SKM-1 (cell line): ENCODE measurements at regions not wholly inside any gene's neighbourhood (a gene's known extent, or its start where the extent isn't known, plus 50 kb on each side); places are given as distances from the start of the nearest gene placed in this dataset.
"Not testable (repeated sequence)": the region's sequence is repeated elsewhere in the genome, so short reads cannot be mapped to it uniquely, and the experiment has no call there.

Experiments
- DNase-seq: peaks from one replicate; lab custom pipeline; 2025; ENCODE audit not compliant: unreplicated experiment; lab: John Stamatoyannopoulos, UW

DNA sequence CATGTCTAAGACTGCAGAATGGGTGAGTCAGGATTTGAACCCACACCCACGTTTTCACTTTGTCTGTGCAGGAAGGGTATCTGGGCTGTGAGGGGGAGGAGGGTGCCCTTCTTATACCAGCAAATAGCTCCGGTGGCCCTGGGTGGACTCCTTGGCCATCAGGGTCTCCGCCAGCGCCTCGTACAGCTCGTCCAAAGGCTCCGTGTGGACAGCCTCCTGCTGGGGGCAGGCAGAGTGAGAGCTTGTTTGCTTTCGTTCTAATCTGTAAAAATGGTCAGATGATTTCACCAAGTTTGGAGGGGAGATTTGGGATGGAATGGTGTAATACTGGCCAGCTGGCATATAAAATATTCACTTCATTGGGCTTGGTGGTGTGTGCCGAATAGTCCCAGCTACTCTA lies 111.7 kb upstream of the CCZ1B start:
- DNase-seq, result not testable (repeated sequence)

DNA sequence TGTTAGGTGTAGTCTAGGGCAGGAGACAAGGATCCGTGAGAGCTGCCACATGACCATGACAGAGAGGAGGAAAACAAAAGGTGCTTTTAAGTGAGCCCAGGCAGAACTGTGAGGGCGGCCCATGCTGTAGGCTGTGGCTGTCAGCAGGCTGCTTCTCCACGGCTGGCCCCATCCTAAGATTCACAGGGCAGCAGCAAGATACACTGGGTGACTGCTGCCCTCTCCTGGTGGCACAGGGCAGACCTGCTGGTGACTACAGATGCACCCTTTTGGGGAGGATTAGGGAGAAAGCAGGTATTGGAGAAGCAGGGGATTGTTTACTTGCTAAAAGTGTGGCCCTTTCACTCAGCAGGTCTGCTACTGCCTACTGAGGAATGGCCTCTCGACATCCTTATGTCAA lies 112.2 kb upstream of the CCZ1B start:
- DNase-seq, result not testable (repeated sequence)

DNA sequence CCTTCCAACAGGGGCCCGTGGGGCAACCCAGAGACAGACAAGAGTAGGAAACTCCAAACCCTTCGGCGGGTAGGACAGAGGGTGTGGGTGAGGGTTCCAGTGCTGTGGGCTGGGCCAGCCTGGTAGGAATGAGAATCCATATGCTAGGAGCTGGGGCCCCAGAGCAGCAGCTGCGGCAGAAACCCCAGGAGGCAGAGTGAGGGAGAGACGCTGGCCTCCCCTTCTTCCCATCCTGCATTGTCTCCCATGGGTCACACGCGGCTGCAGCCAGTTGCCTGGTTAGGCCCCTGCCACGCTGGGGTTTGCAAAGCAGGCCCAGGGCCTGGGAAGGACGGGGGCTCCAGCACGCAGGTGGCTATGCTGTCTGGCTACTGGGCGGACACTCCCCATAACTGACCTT lies 113.1 kb upstream of the CCZ1B start:
- DNase-seq, result not testable (repeated sequence)

DNA sequence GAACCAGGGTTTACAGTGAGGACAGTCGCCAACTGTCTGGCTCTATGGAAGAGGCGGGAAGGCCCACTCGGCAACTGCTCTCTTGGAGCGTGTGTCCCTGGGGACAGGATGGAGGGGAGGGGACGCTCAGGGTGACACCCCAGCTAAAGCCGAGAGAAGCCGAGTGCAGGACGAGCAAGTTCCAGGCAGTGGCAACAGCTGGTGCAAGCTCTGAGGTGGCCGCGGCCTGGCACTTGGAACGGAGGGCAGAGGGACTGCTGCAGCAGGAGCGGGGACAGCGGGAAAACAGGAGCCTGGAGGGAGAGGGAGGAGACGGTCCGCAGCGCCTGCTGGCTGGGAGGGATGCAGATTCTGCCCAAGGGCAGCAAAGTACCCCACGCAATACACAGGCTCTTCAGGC lies 113.8 kb upstream of the CCZ1B start:
- DNase-seq, result not testable (repeated sequence)

DNA sequence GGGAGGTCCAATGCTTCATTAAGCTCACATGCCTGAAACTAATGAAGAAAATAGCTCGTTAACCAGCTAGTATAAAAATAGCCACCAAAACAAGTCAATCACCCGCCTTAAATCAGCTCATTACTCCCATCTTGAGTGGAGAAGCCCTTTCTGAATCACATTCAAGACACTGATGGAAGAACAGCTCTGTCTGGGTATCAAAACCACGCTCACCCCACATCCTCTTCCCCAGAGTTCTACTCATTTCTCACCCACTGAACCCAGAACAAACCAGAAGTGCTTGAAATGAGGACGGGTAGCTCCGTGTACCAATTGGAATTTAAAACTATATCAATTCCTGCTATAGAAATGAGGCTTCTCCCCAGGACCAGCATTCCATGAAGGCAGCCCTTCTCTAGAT lies 120.8 kb upstream of the CCZ1B start:
- DNase-seq, result not testable (repeated sequence)

DNA sequence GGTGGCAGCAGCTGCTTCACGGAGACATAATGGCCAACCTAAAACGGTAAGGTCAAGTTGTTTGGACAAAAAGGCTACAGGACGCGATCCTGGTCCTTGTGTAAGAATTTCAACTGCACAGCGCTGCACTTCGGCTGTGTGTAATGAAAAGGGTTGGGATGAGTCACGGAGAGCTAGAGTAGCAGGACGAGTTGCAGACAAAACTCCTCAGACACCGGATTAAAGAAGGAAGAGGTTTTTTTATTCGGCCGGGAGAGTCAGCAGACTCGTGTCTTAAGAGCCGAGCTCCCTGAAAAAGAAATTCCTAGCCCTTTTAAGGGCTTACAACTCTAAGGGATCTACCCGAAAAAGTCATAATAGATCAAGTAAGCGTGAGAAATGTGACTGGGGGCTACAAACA lies 124.2 kb upstream of the CCZ1B start:
- DNase-seq, result not testable (repeated sequence)

DNA sequence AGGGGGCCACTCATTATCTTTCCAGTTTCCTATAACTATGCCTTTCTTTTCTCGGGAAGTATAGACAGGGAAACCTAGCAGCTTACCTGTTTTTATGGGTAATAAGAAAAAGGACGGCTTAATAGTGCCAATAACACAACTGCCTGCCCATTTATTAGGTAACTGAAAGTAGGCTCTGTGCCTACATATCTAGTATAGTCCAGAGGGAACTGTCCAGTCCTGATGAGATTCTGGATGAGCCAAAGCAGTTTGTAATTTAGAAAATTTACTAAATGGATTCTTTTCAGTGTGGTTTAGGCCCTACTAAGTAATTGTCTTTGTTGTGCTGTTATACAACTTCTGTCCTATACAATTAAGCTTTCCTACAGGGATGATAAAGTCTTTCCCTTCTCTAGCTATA lies 125.5 kb upstream of the CCZ1B start:
- not testable (repeated sequence) for DNase-seq

DNA sequence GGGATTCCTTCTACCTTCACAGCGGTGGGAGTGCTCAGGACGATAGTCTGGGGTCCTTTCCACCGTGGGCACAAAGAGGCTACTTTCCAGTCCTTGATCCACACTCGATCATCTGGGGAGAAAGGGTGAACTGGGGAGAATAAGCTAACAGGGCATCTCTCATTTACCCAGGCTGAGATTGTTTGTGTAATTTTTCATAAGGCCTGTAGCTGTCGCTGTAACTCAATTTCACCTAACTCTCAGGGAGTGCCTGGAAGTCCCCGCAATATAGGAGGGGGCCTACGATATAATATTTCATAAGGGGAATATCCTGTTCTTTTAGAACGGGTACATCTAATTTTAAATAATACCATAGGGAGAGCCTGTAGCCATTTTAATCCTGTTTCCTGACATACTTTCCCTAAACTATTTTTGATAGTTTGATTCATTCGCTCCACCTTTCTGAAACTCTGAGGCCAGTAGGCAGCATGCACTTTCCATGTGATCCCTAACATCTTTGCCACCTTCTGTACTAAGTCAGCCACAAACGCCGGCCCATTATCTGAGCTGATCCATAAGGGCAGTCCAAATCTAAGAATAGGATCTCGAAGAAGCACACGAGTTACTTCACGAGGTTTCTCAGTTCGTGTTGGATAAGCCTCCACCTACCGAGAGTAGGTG lies 127.2 kb upstream of the CCZ1B start:
- DNase-seq, result not testable (repeated sequence)

DNA sequence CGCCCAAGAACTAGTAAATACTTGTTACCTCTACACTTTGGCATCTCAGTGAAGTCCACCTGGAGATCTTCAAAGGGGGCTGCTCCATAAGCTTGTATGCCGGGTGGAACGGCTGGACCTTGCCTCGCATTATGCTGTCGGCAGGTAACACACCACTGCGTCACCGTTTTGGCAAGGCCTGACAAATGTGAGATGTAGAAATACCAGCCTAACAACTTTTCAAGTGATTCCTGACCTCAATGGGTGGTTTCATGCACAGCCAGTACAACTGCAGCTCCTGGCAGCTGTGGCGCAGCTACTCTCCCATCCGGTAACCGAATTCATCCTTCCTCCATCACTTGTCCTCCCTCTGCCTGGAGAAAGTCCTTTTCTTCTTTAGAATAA lies 127.7 kb upstream of the CCZ1B start:
- not testable (repeated sequence) for DNase-seq

DNA sequence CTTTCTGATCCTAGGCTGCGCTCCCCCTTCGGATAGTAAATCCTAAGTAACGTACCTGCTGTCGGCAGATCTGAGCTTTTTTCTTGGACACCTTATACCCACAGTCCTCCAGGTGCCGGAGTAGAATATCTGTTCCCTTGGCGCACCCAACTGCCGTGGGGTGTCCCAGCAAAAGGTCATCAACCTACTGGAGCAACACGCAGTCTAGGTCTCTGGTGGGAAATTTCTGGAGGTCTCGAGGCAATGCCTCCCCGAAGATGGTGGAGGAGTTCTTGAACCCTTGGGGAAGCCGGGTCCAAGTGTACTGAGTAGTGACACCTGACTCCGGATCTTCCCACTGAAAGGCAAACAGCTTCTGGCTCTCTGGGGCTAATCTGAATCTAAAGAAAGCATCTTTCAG lies 129.3 kb upstream of the CCZ1B start:
- DNase-seq, result not testable (repeated sequence)

DNA sequence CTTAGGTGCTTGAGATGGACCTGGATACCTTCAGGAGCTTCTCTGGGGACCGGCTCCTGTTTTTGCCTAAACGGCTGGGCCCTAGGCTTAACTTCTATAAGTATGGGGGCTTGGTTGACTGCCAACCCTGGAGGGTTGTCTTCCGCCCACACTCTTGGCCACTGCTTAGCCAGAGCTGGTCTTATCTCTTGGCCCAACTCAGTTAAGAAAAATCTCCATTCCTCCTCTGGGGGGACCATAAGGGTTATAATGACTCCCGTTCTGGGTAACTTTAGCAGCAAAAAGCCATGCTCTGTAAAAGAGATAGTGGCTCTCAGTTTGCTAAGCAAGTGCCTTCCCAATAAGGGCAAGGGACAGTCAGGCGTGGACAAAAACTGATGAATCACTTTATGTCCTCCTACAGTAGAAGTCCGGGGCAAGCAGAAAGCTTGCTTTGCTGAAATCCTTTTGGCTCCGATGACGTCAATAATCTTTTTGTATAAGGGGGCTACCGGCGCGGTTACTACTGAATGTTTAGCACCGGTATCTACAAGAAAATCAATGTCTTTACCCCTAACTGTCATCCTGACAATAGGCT lies 130.0 kb upstream of the CCZ1B start:
- DNase-seq, result not testable (repeated sequence)

DNA sequence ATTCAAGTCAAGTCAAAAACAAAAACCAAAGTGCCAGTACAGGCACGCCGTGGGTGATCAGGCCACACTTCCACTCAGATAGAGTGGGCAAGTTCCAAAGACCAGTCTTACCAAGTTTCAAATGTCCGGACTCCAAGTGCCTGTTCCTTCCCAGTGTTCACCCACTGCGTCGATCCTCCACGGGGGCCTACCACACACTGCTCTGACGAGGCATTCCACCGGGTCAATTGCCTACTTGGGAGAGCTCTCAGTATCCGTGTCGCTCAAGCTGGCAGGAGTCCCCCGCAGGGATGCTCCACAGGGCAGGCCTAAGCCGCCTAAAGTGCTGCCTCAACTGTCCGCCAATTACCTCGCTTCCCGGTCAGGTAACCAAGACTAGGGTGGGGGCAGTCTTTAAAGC lies 132.3 kb upstream of the CCZ1B start:
- not testable (repeated sequence) for DNase-seq

DNA sequence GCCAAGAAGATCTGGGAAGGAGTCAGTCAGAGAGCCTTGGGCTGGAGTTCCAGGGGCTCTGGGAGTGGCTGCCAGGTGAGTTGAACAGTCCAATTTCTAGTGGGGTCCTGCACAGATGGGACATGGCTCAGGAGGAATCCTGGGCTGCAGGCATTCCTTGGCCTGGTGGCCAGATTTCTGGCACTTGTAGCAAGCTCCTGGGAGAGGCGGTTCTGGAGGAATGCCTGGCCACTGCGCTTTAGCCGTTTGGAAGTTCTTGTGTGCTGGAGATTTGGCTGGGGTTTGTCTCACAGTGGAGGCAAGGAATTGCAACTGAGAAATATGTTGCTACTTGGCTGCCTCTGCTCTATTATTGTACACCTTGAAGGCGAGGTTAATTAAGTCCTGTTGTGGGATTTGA lies 133.9 kb upstream of the CCZ1B start:
- DNase-seq, result not testable (repeated sequence)

DNA sequence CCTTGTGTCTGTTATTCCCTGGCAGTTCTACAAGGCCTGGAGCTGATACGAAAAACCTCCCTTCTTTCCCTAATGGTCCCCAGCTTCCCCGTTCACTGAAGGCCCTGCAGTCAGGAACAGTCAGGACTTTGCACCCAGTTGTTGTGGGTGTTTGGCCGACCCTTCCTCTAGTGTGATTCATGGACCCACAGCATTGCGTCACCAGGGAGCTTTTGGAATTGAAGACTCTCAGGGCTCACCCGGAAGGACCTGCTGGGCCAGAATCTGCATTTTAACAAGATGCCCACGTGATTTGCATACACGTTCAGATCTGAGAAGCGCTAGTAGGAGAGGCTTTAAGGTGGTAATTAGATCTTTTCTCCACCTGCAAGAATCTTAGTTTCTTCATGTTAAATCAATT lies 136.8 kb upstream of the CCZ1B start:
- not testable (repeated sequence) for DNase-seq

DNA sequence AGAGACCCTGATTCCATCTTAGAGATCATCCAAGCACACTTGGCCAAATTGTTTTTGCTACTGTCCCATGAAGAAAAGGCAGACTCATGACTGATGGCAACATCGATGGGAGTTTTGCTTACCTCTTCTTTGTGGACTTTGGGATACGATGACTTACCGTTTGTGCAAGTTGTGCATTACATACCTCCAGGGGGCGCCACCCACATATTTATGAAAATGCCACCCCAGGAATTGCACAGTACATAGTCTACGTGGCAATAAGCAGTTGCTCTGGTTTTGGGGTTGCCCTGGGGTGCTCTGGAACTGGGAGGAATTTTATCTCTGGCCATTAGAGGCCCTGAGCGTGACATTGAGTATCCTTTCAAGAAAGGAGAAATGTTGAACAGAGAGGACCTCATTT lies 139.0 kb upstream of the CCZ1B start:
- peak; percentile 17 for DNase-seq

DNA sequence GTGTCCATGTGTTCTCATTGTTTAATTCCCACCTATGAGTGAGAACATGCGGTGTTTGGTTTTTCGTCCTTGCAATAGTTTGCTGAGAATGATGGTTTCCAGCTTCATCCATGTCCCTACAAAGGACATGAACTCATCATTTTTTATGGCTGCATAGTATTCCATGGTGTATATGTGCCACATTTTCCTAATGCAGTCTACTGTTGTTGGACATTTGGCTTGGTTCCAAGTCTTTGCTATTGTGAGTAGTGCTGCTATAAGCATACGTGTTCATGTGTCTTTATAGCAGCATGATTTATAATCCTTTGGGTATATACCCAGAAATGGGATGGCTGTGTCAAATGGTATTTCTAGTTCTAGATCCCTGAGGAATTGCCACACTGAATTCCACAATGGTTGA lies 144.1 kb upstream of the CCZ1B start:
- DNase-seq, result not testable (repeated sequence)

DNA sequence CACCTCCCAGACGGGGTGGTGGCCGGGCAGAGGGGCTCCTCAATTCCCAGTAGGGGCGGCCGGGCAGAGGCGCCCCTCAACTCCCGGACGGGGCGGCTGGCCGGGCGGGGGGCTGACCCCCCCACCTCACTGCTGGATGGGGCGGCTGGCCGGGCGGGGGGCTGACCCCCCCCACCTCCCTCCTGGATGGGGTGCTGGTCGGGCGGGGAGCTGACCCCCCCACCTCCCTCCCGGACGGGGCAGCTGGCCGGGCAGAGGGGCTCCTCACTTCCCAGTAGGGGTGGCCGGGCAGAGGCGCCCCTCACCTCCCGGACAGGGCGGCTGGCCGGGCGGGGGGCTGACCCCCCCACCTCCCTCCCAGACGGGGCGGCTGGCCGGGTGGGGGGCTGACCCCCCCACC lies 148.8 kb upstream of the CCZ1B start:
- DNase-seq, result not testable (repeated sequence)

DNA sequence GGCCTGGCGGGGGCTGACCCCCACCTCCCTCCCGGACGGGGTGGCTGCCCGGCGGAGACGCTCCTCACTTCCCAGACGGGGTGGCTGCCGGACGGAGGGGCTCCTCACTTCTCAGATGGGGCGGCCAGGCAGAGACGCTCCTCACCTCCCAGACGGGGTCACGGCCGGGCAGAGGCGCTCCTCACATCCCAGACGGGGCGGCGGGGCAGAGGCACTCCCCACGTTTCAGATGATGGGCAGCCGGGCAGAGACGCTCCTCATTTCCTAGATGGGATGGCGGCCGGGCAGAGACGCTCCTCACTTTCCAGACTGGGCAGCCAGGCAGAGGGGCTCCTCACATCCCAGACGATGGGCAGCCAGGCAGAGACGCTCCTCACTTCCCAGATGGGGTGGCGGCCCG lies 149.3 kb upstream of the CCZ1B start:
- DNase-seq, result not testable (repeated sequence)

DNA sequence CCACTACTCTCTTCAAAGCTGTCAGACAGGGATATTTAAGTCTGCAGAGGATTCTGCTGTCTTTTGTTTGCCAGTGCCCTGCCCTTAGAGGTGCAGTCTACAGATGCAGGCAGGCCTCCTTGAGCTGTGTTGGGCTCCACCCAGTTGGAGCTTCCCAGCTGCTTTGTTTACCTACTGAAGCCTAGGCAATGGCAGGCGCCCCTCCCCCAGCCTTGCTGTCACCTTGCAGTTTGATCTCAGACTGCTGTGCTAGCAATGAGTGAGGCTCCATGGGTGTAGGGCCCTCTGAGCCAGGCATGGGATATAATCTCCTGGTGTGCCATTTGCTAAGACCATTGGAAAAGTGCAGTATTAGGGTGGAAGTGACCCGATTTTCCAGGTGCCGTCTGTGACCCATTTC lies 151.3 kb upstream of the CCZ1B start:
- not testable (repeated sequence) for DNase-seq

DNA sequence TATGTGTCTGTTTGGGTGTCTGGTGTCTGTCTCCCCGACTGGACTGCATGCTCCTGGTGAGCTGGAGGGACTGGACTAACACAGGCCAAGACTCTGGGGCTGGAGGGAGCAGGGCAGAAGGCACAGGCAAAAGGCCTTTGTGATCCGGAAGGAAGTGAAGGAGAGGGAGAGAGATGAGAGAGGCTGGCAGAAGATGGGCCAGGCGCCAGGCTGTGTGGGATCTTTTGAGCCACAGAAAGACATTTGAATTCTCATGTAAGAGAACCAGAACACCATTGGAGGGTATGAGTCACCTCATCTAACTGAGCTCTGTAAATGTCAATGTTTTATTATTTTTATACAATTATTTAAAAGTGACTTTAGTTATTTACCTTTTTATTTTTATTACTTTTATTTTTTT lies 152.3 kb upstream of the CCZ1B start:
- DNase-seq, result not testable (repeated sequence)

DNA sequence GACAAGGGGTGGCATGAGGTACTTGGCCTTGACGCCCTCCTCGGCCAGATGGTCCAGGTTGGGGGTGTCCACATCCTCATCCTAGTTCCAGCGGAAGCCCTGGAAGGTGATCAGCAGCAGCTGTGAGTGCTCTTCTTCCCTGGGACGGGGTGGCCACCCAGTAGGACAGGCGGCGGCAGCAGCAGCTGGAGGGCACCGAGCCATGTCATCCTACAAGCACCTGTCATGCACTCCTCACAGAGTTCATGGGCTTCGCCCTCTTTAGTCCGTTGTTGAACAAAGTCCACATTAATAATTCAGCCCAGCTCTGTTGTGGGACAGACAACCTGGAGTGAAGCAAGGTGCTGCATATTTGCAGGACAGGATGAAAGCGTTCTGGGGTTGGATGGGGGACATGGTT lies 153.4 kb upstream of the CCZ1B start:
- not testable (repeated sequence) for DNase-seq

DNA sequence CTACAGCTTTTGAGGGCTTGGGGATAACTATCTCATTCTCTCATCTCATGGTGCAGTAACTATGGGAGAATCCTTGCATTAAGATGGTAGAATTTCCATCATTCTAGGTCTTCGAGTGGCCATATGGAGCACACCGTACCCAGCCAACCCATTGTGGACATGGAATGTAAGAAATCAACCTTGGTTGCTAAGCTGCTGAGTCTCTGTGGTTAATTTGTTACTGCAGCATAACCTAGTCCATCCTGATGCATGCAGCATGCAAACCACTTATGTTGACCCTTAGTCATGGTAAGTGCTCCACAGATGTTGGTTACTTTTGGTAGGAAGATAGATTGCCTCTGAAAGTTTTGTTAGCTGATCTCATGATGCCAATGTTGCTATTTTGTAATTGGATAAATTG lies 156.3 kb upstream of the CCZ1B start:
- DNase-seq, result not testable (repeated sequence)

DNA sequence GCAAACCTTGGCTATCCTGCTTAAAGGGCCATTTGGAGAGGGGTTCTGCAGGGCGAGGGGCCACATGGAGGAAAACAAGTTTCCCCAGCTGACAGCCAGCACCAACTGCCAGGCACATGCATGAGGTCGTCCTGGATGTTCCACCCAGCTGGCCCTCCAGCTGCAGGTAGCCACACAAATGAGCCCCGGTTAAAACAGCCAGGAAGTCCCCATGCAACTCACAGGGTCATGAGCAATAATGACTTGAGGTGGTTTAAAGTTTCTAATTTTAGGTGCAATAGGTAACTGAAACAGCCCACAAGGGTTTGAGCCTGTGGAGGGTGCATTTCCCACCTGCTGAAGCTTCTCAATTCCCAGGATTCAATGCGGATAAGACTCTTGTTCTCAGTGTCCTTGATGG lies 160.8 kb upstream of the CCZ1B start:
- not testable (repeated sequence) for DNase-seq
